Activated T-cell treated with anti-CD3 and anti-CD28 coated beads, Interleukin-2, amount 50 U/mL, for 72 hours (primary cell): ENCODE measurements at regions not wholly inside any gene's neighbourhood (a gene's known extent, or its start where the extent isn't known, plus 50 kb on each side); places are given as distances from the start of the nearest gene placed in this dataset.

Experiments
- ATAC-seq, 2 donors: fragments of 150-1000 bp; cut with Tn5 transposase; replicated peaks in 1 of 2; 2 replicates each; pipeline ENCODE4 v1.10.0; 2021; ENCODE audit warnings: moderate library complexity in 2 of 2, mild to moderate bottlenecking in 1 of 2
- DNase-seq, 2 donors: peaks; one replicate each; pipeline ENCODE4 v3.0.0; 2021 to 2022; ENCODE audit warnings: mixed read lengths in 1 of 2
- H3K27ac Mint-ChIP-seq: one replicate; pipeline ENCODE4 v1.8.0; 2022; ENCODE audit warnings: mild to moderate bottlenecking, moderate library complexity, mixed read lengths
- H3K27me3 Mint-ChIP-seq: one replicate; pipeline ENCODE4 v1.8.0; 2022; ENCODE audit warnings: low read depth, mixed read lengths
- H3K36me3 Mint-ChIP-seq, 2 donors: one replicate each; pipeline ENCODE4 v1.8.0; 2022; ENCODE audit warnings: mixed read lengths in 2 of 2, mild to moderate bottlenecking in 1 of 2; ENCODE audit not compliant: insufficient read depth in 2 of 2
- H3K4me1 Mint-ChIP-seq: one replicate; pipeline ENCODE4 v1.8.0; 2022; ENCODE audit warnings: low read depth, mixed read lengths
- H3K4me3 Mint-ChIP-seq, 2 donors: one replicate each; pipeline ENCODE4 v1.8.0; 2022; ENCODE audit warnings: mild to moderate bottlenecking in 2 of 2, mixed read lengths in 2 of 2, moderate library complexity in 2 of 2
- H3K9me3 Mint-ChIP-seq, 2 donors: one replicate each; pipeline ENCODE4 v1.8.0; 2022; ENCODE audit warnings: mixed read lengths in 2 of 2

- H3K27ac Mint-ChIP-seq = no peak overlapping the region
- no peaks in the 10 kb centered on the region for H3K4me1 Mint-ChIP-seq
- DNase-seq (no peak), ATAC-seq (no peak)
- no peaks in the 10 kb centered on the region for H3K27me3 Mint-ChIP-seq
- no peaks in the 10 kb centered on the region for H3K9me3 Mint-ChIP-seq
- no peak overlapping the region for H3K4me3 Mint-ChIP-seq
- H3K36me3 Mint-ChIP-seq = no peaks in the 10 kb centered on the region
Measured at GRCh38 chr11:115078461-115079438, 400.4 kb downstream of the NXPE2 start.

- DNase-seq = no peak
- ATAC-seq = no peak
- Mint-ChIP-seq H3K9me3 (no peaks in the 10 kb centered on the region), H3K4me1 (no peaks in the 10 kb centered on the region), H3K4me3 (no peak overlapping the region), H3K27ac (no peak overlapping the region), H3K36me3 (no peaks in the 10 kb centered on the region), H3K27me3 (no peaks in the 10 kb centered on the region)
Measured at GRCh38 chr11:115080923-115081680, 402.8 kb downstream of the NXPE2 start.

GRCh38 chr11:115081972-115082371 is 403.6 kb downstream of the NXPE2 start:
- H3K27me3 Mint-ChIP-seq = no peaks in the 10 kb centered on the region
- ATAC-seq (no peak), DNase-seq (no peak)
- no peaks in the 10 kb centered on the region for H3K9me3 Mint-ChIP-seq
- no peak overlapping the region for H3K27ac Mint-ChIP-seq
- H3K4me1 Mint-ChIP-seq = no peaks in the 10 kb centered on the region
- no peak overlapping the region for H3K4me3 Mint-ChIP-seq
- no peaks in the 10 kb centered on the region for H3K36me3 Mint-ChIP-seq

- no peaks in the 10 kb centered on the region for H3K36me3 Mint-ChIP-seq
- H3K4me1 Mint-ChIP-seq = no peaks in the 10 kb centered on the region
- DNase-seq (no peak), ATAC-seq (no peak)
- H3K9me3 Mint-ChIP-seq = no peaks in the 10 kb centered on the region
- H3K27ac Mint-ChIP-seq = no peak overlapping the region
- H3K27me3 Mint-ChIP-seq = no peaks in the 10 kb centered on the region
- H3K4me3 Mint-ChIP-seq = no peak overlapping the region
Measured at GRCh38 chr11:115083144-115083806, 404.9 kb downstream of the NXPE2 start.

- Mint-ChIP-seq H3K4me1 (no peaks in the 10 kb centered on the region), H3K27ac (no peak overlapping the region), H3K4me3 (no peak overlapping the region), H3K36me3 (no peaks in the 10 kb centered on the region), H3K27me3 (no peaks in the 10 kb centered on the region), H3K9me3 (no peaks in the 10 kb centered on the region)
- DNase-seq (no peak), ATAC-seq (no peak)
Measured at GRCh38 chr11:115084231-115084630, 405.9 kb downstream of the NXPE2 start.

GRCh38 chr11:115085461-115086210 is 407.3 kb downstream of the NXPE2 start:
- ATAC-seq (no peak), DNase-seq (no peak)
- Mint-ChIP-seq H3K36me3 (no peaks in the 10 kb centered on the region), H3K4me1 (no peaks in the 10 kb centered on the region), H3K27ac (no peak overlapping the region), H3K4me3 (no peak overlapping the region), H3K27me3 (no peaks in the 10 kb centered on the region), H3K9me3 (peaks cover 0 to 1% of the 10 kb centered on the region in 2 donors)

- H3K4me1 Mint-ChIP-seq = no peaks in the 10 kb centered on the region
Measured at GRCh38 chr11:115087791-115088190, 409.5 kb downstream of the NXPE2 start.

GRCh38 chr11:115092516-115092915 is 411.7 kb downstream of the CADM1 start:
- Mint-ChIP-seq H3K9me3 (peaks cover 1 to 2% of the 10 kb centered on the region in 2 donors), H3K4me1 (no peaks in the 10 kb centered on the region), H3K36me3 (no peaks in the 10 kb centered on the region), H3K27ac (no peak overlapping the region), H3K27me3 (no peaks in the 10 kb centered on the region), H3K4me3 (no peak overlapping the region)
- ATAC-seq (no peak), DNase-seq (no peak)

More at GRCh38 chr11:115087791-115088190, 409.5 kb downstream of the NXPE2 start:
- no peak overlapping the region for H3K4me3 Mint-ChIP-seq
- DNase-seq (no peak), ATAC-seq (no peak)
- H3K36me3 Mint-ChIP-seq = no peaks in the 10 kb centered on the region
- H3K27ac Mint-ChIP-seq = no peak overlapping the region
- no peaks in the 10 kb centered on the region for H3K27me3 Mint-ChIP-seq
- peaks cover 1 to 2% of the 10 kb centered on the region in 2 donors for H3K9me3 Mint-ChIP-seq

GRCh38 chr11:115097796-115098408 is 406.3 kb downstream of the CADM1 start:
- Mint-ChIP-seq H3K9me3 (no peaks in the 10 kb centered on the region), H3K4me3 (no peak overlapping the region), H3K36me3 (no peaks in the 10 kb centered on the region), H3K4me1 (no peaks in the 10 kb centered on the region), H3K27ac (no peak overlapping the region), H3K27me3 (no peaks in the 10 kb centered on the region)
- DNase-seq = no peak
- no peak for ATAC-seq

- H3K4me3 Mint-ChIP-seq = no peak overlapping the region
- H3K4me1 Mint-ChIP-seq = no peaks in the 10 kb centered on the region
- H3K27ac Mint-ChIP-seq = no peak overlapping the region
- H3K27me3 Mint-ChIP-seq = no peaks in the 10 kb centered on the region
- DNase-seq (no peak), ATAC-seq (no peak)
- H3K9me3 Mint-ChIP-seq = no peaks in the 10 kb centered on the region
- no peaks in the 10 kb centered on the region for H3K36me3 Mint-ChIP-seq
Measured at GRCh38 chr11:115100706-115101105, 403.5 kb downstream of the CADM1 start.

- Mint-ChIP-seq H3K36me3 (no peaks in the 10 kb centered on the region), H3K27me3 (no peaks in the 10 kb centered on the region), H3K4me1 (no peaks in the 10 kb centered on the region), H3K27ac (no peak overlapping the region), H3K9me3 (no peaks in the 10 kb centered on the region), H3K4me3 (no peak overlapping the region)
- DNase-seq (no peak), ATAC-seq (no peak)
Measured at GRCh38 chr11:115103921-115104320, 400.3 kb downstream of the CADM1 start.

GRCh38 chr11:115104851-115105453 is 399.3 kb downstream of the CADM1 start:
- H3K4me1 Mint-ChIP-seq = no peaks in the 10 kb centered on the region

More at GRCh38 chr11:115104851-115105453, 399.3 kb downstream of the CADM1 start:
- Mint-ChIP-seq H3K4me3 (no peak overlapping the region), H3K36me3 (no peaks in the 10 kb centered on the region), H3K27me3 (no peaks in the 10 kb centered on the region), H3K27ac (no peak overlapping the region), H3K9me3 (no peaks in the 10 kb centered on the region)
- ATAC-seq (no peak), DNase-seq (no peak)
